DOHH2 (cell line): ENCODE measurements at regions not wholly inside any gene's neighbourhood (a gene's known extent, or its start where the extent isn't known, plus 50 kb on each side); places are given as distances from the start of the nearest gene placed in this dataset.

Source experiments
- H3F3A ChIP-seq: fragments of 200-600 bp; sonication (generic), shearing (Covaris generic); 2 replicates; pipeline ENCODE4 v1.6.0; 2016; ENCODE audit warnings: antibody characterized with exemption, mild to moderate bottlenecking; ENCODE audit not compliant: control insufficient read depth, insufficient read depth
- H3K27ac ChIP-seq: fragments of 200-600 bp; sonication (generic); 2 replicates; pipeline ENCODE4 v1.5.1; 2014; ENCODE audit warnings: low read depth, mild to moderate bottlenecking, low read length, moderate library complexity
- H3K27me3 ChIP-seq: fragments of 200-600 bp; sonication (generic); 2 replicates; pipeline ENCODE4 v1.6.1; 2014; ENCODE audit warnings: mild to moderate bottlenecking, low read length, mixed read lengths; ENCODE audit not compliant: control insufficient read depth
- H3K36me3 ChIP-seq: fragments of 200-600 bp; sonication (generic); 2 replicates; pipeline ENCODE4 v1.6.1; 2014; ENCODE audit warnings: mild to moderate bottlenecking, low read length, moderate library complexity, mixed read lengths; ENCODE audit not compliant: control insufficient read depth
- H3K4me1 ChIP-seq: fragments of 200-600 bp; sonication (generic); 2 replicates; pipeline ENCODE4 v1.6.1; 2014; ENCODE audit warnings: mild to moderate bottlenecking, low read length, mixed read lengths; ENCODE audit not compliant: control insufficient read depth
- H3K4me2 ChIP-seq: fragments of 200-600 bp; sonication (generic); 2 replicates; pipeline ENCODE4 v1.6.0; 2014; ENCODE audit warnings: mild to moderate bottlenecking, low read length, moderate library complexity
- H3K4me3 ChIP-seq: fragments of 200-600 bp; sonication (generic); 2 replicates; pipeline ENCODE4 v1.5.1; 2014; ENCODE audit warnings: mild to moderate bottlenecking, low read length, mixed read lengths
- H3K79me2 ChIP-seq: fragments of 200-600 bp; sonication (generic); 2 replicates; pipeline ENCODE4 v1.6.1; 2014; ENCODE audit warnings: mild to moderate bottlenecking, low read length, mixed read lengths; ENCODE audit not compliant: control insufficient read depth
- H3K9me2 ChIP-seq: fragments of 200-600 bp; sonication (generic); replicated peaks from 2 replicates; pipeline ENCODE4 v1.6.1; 2014; ENCODE audit warnings: mild to moderate bottlenecking, low read length, mixed read lengths; ENCODE audit not compliant: control insufficient read depth
- H3K9me3 ChIP-seq: fragments of 200-600 bp; sonication (generic); 2 replicates; pipeline ENCODE4 v1.6.1; 2014; ENCODE audit warnings: antibody characterized with exemption, low read length, mixed read lengths; ENCODE audit not compliant: control insufficient read depth, insufficient read depth
- H4K20me1 ChIP-seq: fragments of 200-600 bp; sonication (generic); 2 replicates; pipeline ENCODE4 v1.6.0; 2014; ENCODE audit warnings: low read depth, mild to moderate bottlenecking, antibody characterized with exemption, low read length, moderate library complexity; ENCODE audit not compliant: control insufficient read depth, insufficient read depth
- EZH2phosphoT487 ChIP-seq: fragments of 200-600 bp; sonication (generic); IDR thresholded peaks from 2 replicates; pipeline ENCODE4 v1.6.1; 2017; ENCODE audit warnings: borderline replicate concordance, mild to moderate bottlenecking, antibody characterized with exemption, low read length, moderate library complexity, mixed read lengths
- TF ChIP-seq, protein P1 (sequence below): fragments of 200-600 bp; sonication (generic); IDR thresholded peaks from one replicate; pipeline ENCODE4 v1.5.1; 2014; ENCODE audit warnings: antibody characterized with exemption, mild to moderate bottlenecking, low read depth, low read length; ENCODE audit not compliant: poor library complexity, severe bottlenecking

DNA sequence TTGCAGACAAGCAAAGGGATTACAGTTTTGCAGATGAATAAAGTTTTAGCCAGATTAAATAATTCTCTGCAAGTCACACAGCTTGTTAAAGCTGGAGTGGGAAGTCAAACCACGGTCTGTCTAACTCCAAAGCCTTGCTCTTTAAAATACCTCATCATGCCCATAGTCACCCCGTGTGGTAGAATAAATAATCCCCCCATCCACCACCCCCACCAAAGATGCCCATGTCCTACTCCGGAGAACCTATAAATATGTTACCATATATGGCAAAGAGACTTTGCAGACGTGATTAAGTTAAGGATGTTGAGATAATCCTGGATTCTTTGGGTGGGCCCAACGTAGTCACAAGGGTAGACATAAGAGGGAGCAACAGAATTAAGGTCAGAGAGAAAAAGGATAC, 118.7 kb downstream of the BEND2 start:
- Histone ChIP-seq H3K4me1 (no peaks in the 10 kb centered on the region), H3F3A (no peaks in the 10 kb centered on the region), H3K27me3 (no peaks in the 10 kb centered on the region), H3K79me2 (no peaks in the 10 kb centered on the region), H4K20me1 (no peaks in the 10 kb centered on the region), H3K4me2 (no peak overlapping the region), H3K4me3 (no peak overlapping the region), H3K27ac (no peak overlapping the region), H3K9me3 (no peaks in the 10 kb centered on the region), H3K9me2 (no peaks in the 10 kb centered on the region), H3K36me3 (no peaks in the 10 kb centered on the region)
- no peak for TF ChIP-seq EZH2phosphoT487
- TF ChIP-seq, protein P1, sequence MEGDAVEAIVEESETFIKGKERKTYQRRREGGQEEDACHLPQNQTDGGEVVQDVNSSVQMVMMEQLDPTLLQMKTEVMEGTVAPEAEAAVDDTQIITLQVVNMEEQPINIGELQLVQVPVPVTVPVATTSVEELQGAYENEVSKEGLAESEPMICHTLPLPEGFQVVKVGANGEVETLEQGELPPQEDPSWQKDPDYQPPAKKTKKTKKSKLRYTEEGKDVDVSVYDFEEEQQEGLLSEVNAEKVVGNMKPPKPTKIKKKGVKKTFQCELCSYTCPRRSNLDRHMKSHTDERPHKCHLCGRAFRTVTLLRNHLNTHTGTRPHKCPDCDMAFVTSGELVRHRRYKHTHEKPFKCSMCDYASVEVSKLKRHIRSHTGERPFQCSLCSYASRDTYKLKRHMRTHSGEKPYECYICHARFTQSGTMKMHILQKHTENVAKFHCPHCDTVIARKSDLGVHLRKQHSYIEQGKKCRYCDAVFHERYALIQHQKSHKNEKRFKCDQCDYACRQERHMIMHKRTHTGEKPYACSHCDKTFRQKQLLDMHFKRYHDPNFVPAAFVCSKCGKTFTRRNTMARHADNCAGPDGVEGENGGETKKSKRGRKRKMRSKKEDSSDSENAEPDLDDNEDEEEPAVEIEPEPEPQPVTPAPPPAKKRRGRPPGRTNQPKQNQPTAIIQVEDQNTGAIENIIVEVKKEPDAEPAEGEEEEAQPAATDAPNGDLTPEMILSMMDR, result no peak

DNA sequence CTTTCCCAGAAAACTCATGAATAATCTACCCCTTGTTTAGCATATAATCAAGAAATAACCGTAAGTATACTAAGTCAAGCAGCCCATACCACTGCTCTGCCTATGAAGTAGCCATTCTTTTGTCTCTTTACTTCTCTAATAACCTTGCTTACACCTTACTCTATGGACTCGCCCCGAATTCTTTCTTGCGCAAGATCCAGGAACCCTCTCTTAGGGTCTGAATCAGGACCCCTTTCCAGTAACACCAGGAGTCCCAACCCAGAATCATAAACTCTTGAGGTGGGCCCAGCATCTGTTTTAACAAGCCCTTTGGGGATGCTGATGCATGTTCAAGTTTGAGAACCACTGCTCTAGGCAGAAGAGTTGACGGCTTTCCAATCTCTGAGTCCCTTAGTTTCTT, 119.6 kb downstream of the BEND2 start:
- no peak overlapping the region for H3K27ac ChIP-seq
- no peak overlapping the region for H3K4me2 ChIP-seq
- no peaks in the 10 kb centered on the region for H3K27me3 ChIP-seq
- no peaks in the 10 kb centered on the region for H3F3A ChIP-seq
- no peaks in the 10 kb centered on the region for H3K9me2 ChIP-seq
- no peaks in the 10 kb centered on the region for H3K4me1 ChIP-seq
- no peak overlapping the region for H3K4me3 ChIP-seq
- no peaks in the 10 kb centered on the region for H3K9me3 ChIP-seq
- H4K20me1 ChIP-seq, result no peaks in the 10 kb centered on the region
- H3K36me3 ChIP-seq, result no peaks in the 10 kb centered on the region
- TF ChIP-seq, protein P1, result no peak
- no peak for TF ChIP-seq EZH2phosphoT487
- H3K79me2 ChIP-seq, result no peaks in the 10 kb centered on the region

DNA sequence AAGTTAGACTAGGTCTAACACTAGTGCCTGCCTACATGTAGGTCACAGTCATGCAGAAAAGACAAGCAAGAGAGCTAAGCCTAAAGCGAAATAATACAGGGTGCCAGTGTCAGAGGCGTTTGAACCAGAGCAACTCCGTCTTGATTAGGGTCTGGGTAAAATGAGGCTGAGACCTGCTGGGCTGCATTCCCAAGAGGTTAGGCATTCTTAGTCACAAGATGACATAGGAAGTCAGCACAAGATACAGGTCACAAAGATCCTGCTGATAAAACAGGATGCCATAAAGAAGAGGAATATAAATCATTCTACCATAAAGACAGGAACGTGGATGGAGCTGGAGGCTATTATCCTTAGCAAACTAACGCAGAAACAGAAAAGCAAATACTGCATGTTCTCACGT, 120.9 kb downstream of the BEND2 start:
- no peaks in the 10 kb centered on the region for H3K9me2 ChIP-seq
- no peaks in the 10 kb centered on the region for H4K20me1 ChIP-seq
- no peaks in the 10 kb centered on the region for H3K36me3 ChIP-seq
- H3K27ac ChIP-seq, result no peak overlapping the region
- no peaks in the 10 kb centered on the region for H3K27me3 ChIP-seq
- no peak overlapping the region for H3K4me2 ChIP-seq
- H3K79me2 ChIP-seq, result no peaks in the 10 kb centered on the region
- no peak overlapping the region for H3K4me3 ChIP-seq
- H3K9me3 ChIP-seq, result no peaks in the 10 kb centered on the region
- no peaks in the 10 kb centered on the region for H3K4me1 ChIP-seq
- no peaks in the 10 kb centered on the region for H3F3A ChIP-seq
- TF ChIP-seq, protein P1, result no peak
- TF ChIP-seq EZH2phosphoT487, result no peak

DNA sequence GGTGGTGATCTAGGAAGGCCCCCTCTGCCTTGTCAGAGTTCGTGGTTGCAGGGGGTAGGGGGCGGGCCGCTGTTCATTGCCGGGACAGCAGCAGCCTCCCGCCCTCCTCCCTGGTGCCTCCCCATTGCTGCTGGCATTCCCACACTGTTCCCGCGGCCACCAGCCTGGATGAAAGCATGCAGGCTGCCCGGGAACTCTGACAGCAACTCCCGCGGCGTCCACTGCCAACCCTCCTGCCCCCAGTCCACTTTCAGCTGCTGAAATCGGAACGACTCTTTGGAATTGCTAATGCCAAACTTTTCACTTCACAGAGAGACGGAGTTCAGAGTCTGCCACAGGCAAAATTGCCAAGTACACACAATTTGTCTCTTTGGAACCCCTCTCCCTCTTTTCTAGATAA, 121.9 kb downstream of the BEND2 start:
- Histone ChIP-seq H3K36me3 (no peaks in the 10 kb centered on the region), H3K4me2 (no peak overlapping the region), H3K79me2 (no peaks in the 10 kb centered on the region), H3K9me3 (no peaks in the 10 kb centered on the region), H3F3A (no peaks in the 10 kb centered on the region), H3K9me2 (no peaks in the 10 kb centered on the region), H4K20me1 (no peaks in the 10 kb centered on the region), H3K4me3 (no peak overlapping the region), H3K4me1 (no peaks in the 10 kb centered on the region), H3K27me3 (no peaks in the 10 kb centered on the region), H3K27ac (no peak overlapping the region)
- TF ChIP-seq, protein P1, result no peak
- TF ChIP-seq EZH2phosphoT487, result no peak
